NOMO-1 treated with DMSO at 0.1 percent for 48 hours (cell line): ENCODE measurements at regions not wholly inside any gene's neighbourhood (a gene's known extent, or its start where the extent isn't known, plus 50 kb on each side); places are given as distances from the start of the nearest gene placed in this dataset.

Experiments
- DNase-seq: peaks from one replicate; lab custom pipeline; 2025; ENCODE audit not compliant: unreplicated experiment; lab: John Stamatoyannopoulos, UW

GRCh38 chr10:10120671-10121070 lies 897.0 kb upstream of the CELF2 start:
- DNase-seq, result no peak

GRCh38 chr10:10125676-10126075 lies 892.0 kb upstream of the CELF2 start:
- no peak for DNase-seq

GRCh38 chr10:10126218-10126617 lies 891.5 kb upstream of the CELF2 start:
- no peak for DNase-seq

- DNase-seq, result peak; percentile 59
These were observed 889.3 kb upstream of the CELF2 start for GRCh38 chr10:10128387-10128786.

GRCh38 chr10:10130686-10131085 lies 887.0 kb upstream of the CELF2 start:
- DNase-seq, result no peak

- no peak for DNase-seq
These were observed 885.7 kb upstream of the CELF2 start for GRCh38 chr10:10132009-10132408.

- DNase-seq, result no peak
These were observed 884.4 kb upstream of the CELF2 start for GRCh38 chr10:10133281-10133680.

- DNase-seq, result peak; percentile 5
These were observed 879.0 kb upstream of the CELF2 start for GRCh38 chr10:10138685-10139084.

- no peak for DNase-seq
These were observed 875.8 kb upstream of the CELF2 start for GRCh38 chr10:10141782-10142382.

- DNase-seq, result no peak
These were observed 871.1 kb upstream of the CELF2 start for GRCh38 chr10:10146604-10147003.

GRCh38 chr10:10149899-10150298 lies 867.8 kb upstream of the CELF2 start:
- DNase-seq, result no peak

GRCh38 chr10:10156917-10157600 lies 860.6 kb upstream of the CELF2 start:
- DNase-seq, result no peak

GRCh38 chr10:10160821-10161312 lies 856.8 kb upstream of the CELF2 start:
- no peak for DNase-seq

GRCh38 chr10:10164848-10165247 lies 852.8 kb upstream of the CELF2 start:
- no peak for DNase-seq

GRCh38 chr10:10165415-10165814 lies 852.3 kb upstream of the CELF2 start:
- DNase-seq, result no peak

GRCh38 chr10:10178476-10178875 lies 839.2 kb upstream of the CELF2 start:
- DNase-seq, result no peak

GRCh38 chr10:10193848-10194247 lies 823.8 kb upstream of the CELF2 start:
- no peak for DNase-seq

GRCh38 chr10:10196701-10197100 lies 821.0 kb upstream of the CELF2 start:
- no peak for DNase-seq

GRCh38 chr10:10197423-10197822 lies 820.2 kb upstream of the CELF2 start:
- DNase-seq, result no peak

GRCh38 chr10:10198363-10198762 lies 819.3 kb upstream of the CELF2 start:
- DNase-seq, result no peak

GRCh38 chr10:10204415-10204814 lies 813.3 kb upstream of the CELF2 start:
- DNase-seq, result no peak

GRCh38 chr10:10205906-10206305 lies 811.8 kb upstream of the CELF2 start:
- no peak for DNase-seq

- peak; percentile 3 for DNase-seq
These were observed 810.1 kb upstream of the CELF2 start for GRCh38 chr10:10207538-10207937.
